Mesendoderm (in vitro differentiated cells): ENCODE measurements at regions not wholly inside any gene's neighbourhood (a gene's known extent, or its start where the extent isn't known, plus 50 kb on each side); places are given as distances from the start of the nearest gene placed in this dataset.

Experiments
- DNase-seq: peaks from one replicate; pipeline ENCODE4 v3.0.0; 2013
- H2AK5ac ChIP-seq: 2 replicates; pipeline ENCODE4 v1.6.1; 2013; ENCODE audit warnings: low read length, inconsistent platforms
- H2BK120ac ChIP-seq: 2 replicates; pipeline ENCODE4 v1.6.1; 2013; ENCODE audit warnings: low read depth, mild to moderate bottlenecking, low read length, moderate library complexity, mixed read lengths
- H2BK15ac ChIP-seq: replicated peaks from 2 replicates; pipeline ENCODE4 v1.6.1; 2013; ENCODE audit warnings: low read depth, mild to moderate bottlenecking, moderate library complexity
- H2BK5ac ChIP-seq: 2 replicates; pipeline ENCODE4 v1.6.1; 2013; ENCODE audit warnings: low read length, inconsistent platforms
- H3K18ac ChIP-seq: 2 replicates; pipeline ENCODE4 v1.6.1; 2013; ENCODE audit warnings: mild to moderate bottlenecking, low read length, mixed read lengths
- H3K23ac ChIP-seq: one replicate; pipeline ENCODE4 v1.6.1; 2013; ENCODE audit warnings: low read length
- H3K27ac ChIP-seq: 2 replicates; pipeline ENCODE4 v1.5.1; 2013; ENCODE audit warnings: low read depth, mild to moderate bottlenecking, inconsistent platforms, low read length, moderate library complexity
- H3K27me3 ChIP-seq: 2 replicates; pipeline ENCODE4 v1.6.1; 2013; ENCODE audit warnings: low read length, control low read depth, mild to moderate bottlenecking, inconsistent platforms; ENCODE audit not compliant: insufficient read depth, poor library complexity
- H3K36me3 ChIP-seq: 2 replicates; pipeline ENCODE4 v1.6.1; 2013; ENCODE audit warnings: low read length, inconsistent platforms; ENCODE audit not compliant: control insufficient read depth, insufficient read depth
- H3K4ac ChIP-seq: one replicate; pipeline ENCODE4 v1.6.1; 2013; ENCODE audit warnings: low read depth, mild to moderate bottlenecking, low read length, moderate library complexity
- H3K4me1 ChIP-seq: 2 replicates; pipeline ENCODE4 v1.6.1; 2013; ENCODE audit warnings: low read depth, low read length, inconsistent platforms; ENCODE audit not compliant: control insufficient read depth
- H3K4me2 ChIP-seq: 2 replicates; pipeline ENCODE4 v1.6.1; 2013; ENCODE audit warnings: low read length
- H3K4me3 ChIP-seq: 2 replicates; pipeline ENCODE4 v1.5.1; 2013; ENCODE audit warnings: mild to moderate bottlenecking, low read length
- H3K56ac ChIP-seq: one replicate; pipeline ENCODE4 v1.6.1; 2013; ENCODE audit warnings: low read length
- H3K79me1 ChIP-seq: 2 replicates; pipeline ENCODE4 v1.6.1; 2013; ENCODE audit warnings: low read length, inconsistent platforms
- H3K79me2 ChIP-seq: 2 replicates; pipeline ENCODE4 v1.6.1; 2013; ENCODE audit warnings: mild to moderate bottlenecking, low read length; ENCODE audit not compliant: control insufficient read depth, insufficient read depth
- H3K9ac ChIP-seq: 2 replicates; pipeline ENCODE4 v1.6.1; 2013; ENCODE audit warnings: low read length, inconsistent platforms
- H4K5ac ChIP-seq: one replicate; pipeline ENCODE4 v1.6.1; 2013; ENCODE audit warnings: low read length
- H4K8ac ChIP-seq: one replicate; pipeline ENCODE4 v1.6.1; 2013; ENCODE audit warnings: low read depth, mild to moderate bottlenecking, control low read depth, low read length, moderate library complexity
- WGBS: extraction: QIAGEN DNeasy Blood & Tissue Kit; methylation state at CpG from one replicate; pipeline ENCODE4 v1.1.7; 2013; ENCODE audit warnings: low lambda C conversion rate, missing lambda C conversion rate; ENCODE audit not compliant: insufficient coverage; ENCODE audit errors: extremely low coverage; 5-methylcytosine and 5-hydroxymethylcytosine counted together

DNA sequence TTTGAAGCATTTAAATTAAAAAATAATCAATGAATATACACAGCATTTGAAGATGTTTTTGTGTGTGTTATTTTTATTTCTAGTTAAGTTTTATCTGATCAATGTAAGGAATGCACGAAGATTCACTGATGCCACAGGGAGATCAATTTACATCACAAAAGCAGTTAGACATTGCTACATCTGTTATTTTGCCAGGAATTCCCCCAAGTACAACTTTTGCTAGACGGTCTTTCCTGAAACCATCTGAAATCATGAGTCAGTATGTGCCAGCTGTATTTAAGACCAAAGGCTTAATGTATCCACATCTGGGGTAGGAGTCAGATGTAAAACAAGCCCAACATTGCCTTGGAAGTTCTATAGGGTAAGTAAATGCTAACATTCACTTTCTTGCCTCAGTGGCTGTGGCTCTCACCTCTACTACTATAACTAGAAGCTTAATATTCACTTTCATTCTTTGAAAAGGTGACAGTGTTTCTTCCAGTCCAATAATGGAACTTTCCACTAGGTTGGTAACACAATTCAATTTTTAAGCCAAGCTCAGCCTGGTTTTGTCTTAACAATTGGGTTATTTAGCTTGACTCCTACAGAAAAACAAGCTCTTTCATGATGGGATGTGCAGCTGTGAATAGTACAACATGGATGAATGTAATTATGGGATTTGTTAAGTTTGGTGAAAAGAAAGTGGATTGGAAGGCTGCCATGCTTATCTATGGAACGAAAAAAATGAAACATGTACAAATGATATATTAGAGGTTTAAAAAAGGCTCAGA, 385.4 kb upstream of the TMEM132C start:
- H3K9ac ChIP-seq, result no peak overlapping the region
- H3K23ac ChIP-seq, result no peak overlapping the region
- H2BK5ac ChIP-seq, result no peak overlapping the region
- no peaks in the 10 kb centered on the region for H3K79me2 ChIP-seq
- H3K56ac ChIP-seq, result no peak overlapping the region
- DNase-seq, result peak; percentile 65
- no peak overlapping the region for H3K4ac ChIP-seq
- no peak overlapping the region for H3K4me3 ChIP-seq
- no peak overlapping the region for H2AK5ac ChIP-seq
- H2BK15ac ChIP-seq, result no peak overlapping the region
- no peaks in the 10 kb centered on the region for H3K79me1 ChIP-seq
- no peaks in the 10 kb centered on the region for H3K27me3 ChIP-seq
- WGBS, result 100% methylated on average over 1 of the region's 3 CpGs
- no peaks in the 10 kb centered on the region for H3K36me3 ChIP-seq
- H4K8ac ChIP-seq, result no peak overlapping the region
- no peak overlapping the region for H3K4me2 ChIP-seq
- no peak overlapping the region for H4K5ac ChIP-seq
- no peak overlapping the region for H3K27ac ChIP-seq
- no peak overlapping the region for H3K18ac ChIP-seq
- no peaks in the 10 kb centered on the region for H3K4me1 ChIP-seq
- H2BK120ac ChIP-seq, result no peak overlapping the region

- Histone ChIP-seq H3K79me1 (no peaks in the 10 kb centered on the region), H3K27ac (no peak overlapping the region), H3K9ac (no peak overlapping the region), H4K5ac (no peak overlapping the region), H2BK5ac (no peak overlapping the region), H3K4me3 (no peak overlapping the region), H2AK5ac (no peak overlapping the region), H2BK15ac (no peak overlapping the region), H3K56ac (no peak overlapping the region), H4K8ac (no peak overlapping the region), H3K27me3 (no peaks in the 10 kb centered on the region), H3K4me1 (no peaks in the 10 kb centered on the region), H3K18ac (no peak overlapping the region), H3K79me2 (no peaks in the 10 kb centered on the region), H3K4ac (no peak overlapping the region), H3K36me3 (no peaks in the 10 kb centered on the region), H2BK120ac (no peak overlapping the region), H3K4me2 (no peak overlapping the region), H3K23ac (no peak overlapping the region)
- no CpG with 5 or more reads among the region's 1 CpG for WGBS
- DNase-seq, result no peak
Measured at GRCh38 chr12:127883013-127883412, 384.0 kb upstream of the TMEM132C start.

DNA sequence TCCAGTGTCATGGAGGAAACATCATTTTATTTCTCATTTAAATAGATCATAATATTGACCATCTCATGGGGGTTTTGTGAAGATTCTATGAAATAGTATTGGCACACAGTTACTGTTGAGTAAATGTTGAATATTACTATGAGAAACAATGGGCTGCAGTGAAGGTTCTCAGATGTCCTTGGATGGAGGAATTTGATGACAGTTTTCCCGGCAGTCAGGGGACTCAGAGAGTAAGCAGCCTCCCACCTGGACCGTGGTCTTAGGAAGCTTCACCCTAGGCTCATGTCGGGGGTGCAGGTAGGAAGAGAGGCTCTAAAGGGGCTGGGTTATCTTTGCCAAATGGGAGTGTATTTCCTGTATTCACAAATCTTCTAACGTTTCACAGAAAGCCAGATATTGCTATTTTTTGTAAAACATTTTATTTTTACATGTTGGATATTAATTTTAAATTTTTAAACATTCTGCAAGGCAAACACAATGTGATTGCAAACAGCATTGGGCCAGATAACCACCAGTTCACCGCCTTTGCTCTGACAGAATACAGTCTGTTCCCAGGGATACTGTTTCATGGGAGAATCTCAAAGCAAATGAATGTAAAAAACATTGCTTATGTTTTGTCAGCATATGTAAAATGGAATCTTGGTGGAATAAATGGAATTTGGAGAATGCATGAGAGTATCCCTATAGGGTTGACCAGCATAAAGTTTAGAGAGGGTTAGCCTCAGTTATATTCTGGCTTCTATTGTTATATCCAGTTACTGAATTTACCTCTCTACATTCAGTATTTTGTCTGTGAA, 380.8 kb upstream of the TMEM132C start:
- H4K8ac ChIP-seq, result no peak overlapping the region
- no peak overlapping the region for H3K23ac ChIP-seq
- H2AK5ac ChIP-seq, result no peak overlapping the region
- H3K36me3 ChIP-seq, result no peaks in the 10 kb centered on the region
- H2BK120ac ChIP-seq, result no peak overlapping the region
- no peaks in the 10 kb centered on the region for H3K79me2 ChIP-seq
- DNase-seq, result no peak
- H3K56ac ChIP-seq, result no peak overlapping the region
- no peaks in the 10 kb centered on the region for H3K4me1 ChIP-seq
- no peak overlapping the region for H3K18ac ChIP-seq
- no peak overlapping the region for H4K5ac ChIP-seq
- H3K4ac ChIP-seq, result no peak overlapping the region
- H3K79me1 ChIP-seq, result no peaks in the 10 kb centered on the region
- H2BK15ac ChIP-seq, result no peak overlapping the region
- H3K9ac ChIP-seq, result no peak overlapping the region
- H2BK5ac ChIP-seq, result no peak overlapping the region
- no CpG with 5 or more reads among the region's 5 CpGs for WGBS
- no peaks in the 10 kb centered on the region for H3K27me3 ChIP-seq
- H3K27ac ChIP-seq, result no peak overlapping the region
- H3K4me3 ChIP-seq, result no peak overlapping the region
- H3K4me2 ChIP-seq, result no peak overlapping the region

GRCh38 chr12:127886827-127887226, 380.1 kb upstream of the TMEM132C start:
- H3K4me1 ChIP-seq, result no peaks in the 10 kb centered on the region
- no peak overlapping the region for H2BK15ac ChIP-seq
- H3K56ac ChIP-seq, result no peak overlapping the region
- no peak overlapping the region for H4K5ac ChIP-seq
- H3K4me2 ChIP-seq, result no peak overlapping the region
- DNase-seq, result no peak
- no peaks in the 10 kb centered on the region for H3K27me3 ChIP-seq
- H3K79me1 ChIP-seq, result no peaks in the 10 kb centered on the region
- no peak overlapping the region for H3K4me3 ChIP-seq
- no peak overlapping the region for H3K4ac ChIP-seq
- H2BK5ac ChIP-seq, result no peak overlapping the region
- no peak overlapping the region for H3K9ac ChIP-seq
- no peak overlapping the region for H2AK5ac ChIP-seq
- H4K8ac ChIP-seq, result peak overlapping the region; percentile 2
- H3K27ac ChIP-seq, result no peak overlapping the region
- H2BK120ac ChIP-seq, result no peak overlapping the region
- H3K18ac ChIP-seq, result no peak overlapping the region
- WGBS, result no CpG with 5 or more reads among the region's 1 CpG
- H3K36me3 ChIP-seq, result no peaks in the 10 kb centered on the region
- no peaks in the 10 kb centered on the region for H3K79me2 ChIP-seq
- H3K23ac ChIP-seq, result no peak overlapping the region

DNA sequence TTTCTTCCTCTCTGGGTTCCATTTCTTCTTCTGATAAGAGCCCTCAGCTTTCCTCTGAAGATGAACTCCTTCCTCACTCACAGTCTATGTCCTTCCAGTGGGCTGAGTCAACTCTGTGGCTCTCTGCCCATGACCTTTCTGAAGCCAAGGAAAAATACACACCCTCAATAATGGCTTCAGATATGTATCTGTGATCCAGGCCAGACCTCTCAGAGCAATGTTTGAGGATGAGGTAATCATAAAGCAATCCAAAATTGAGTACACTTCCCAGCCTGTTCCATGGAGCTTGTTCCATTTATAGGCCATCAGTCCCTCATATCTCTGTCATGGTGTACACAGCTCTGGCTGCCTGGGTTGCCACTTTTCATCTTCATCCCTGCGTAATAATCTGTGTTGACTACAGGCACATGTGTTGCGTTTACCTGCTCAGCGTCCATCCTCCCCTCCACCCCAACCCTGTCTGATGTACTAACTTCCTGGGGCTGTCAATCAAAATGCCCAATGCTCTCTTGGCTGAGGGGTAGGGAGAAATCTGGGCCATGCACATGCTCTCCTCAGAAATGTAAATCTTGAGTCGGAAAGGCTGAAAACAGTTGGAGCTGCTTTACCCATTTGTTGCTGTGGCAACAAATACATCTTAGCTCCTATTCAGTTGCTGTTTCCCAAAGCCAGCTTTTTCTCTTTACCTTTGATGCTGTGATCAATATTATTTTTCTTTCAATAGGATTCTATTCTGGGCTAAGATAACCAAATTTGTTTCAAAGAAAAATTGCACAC, 377.8 kb upstream of the TMEM132C start:
- WGBS, result no CpG with 5 or more reads among the region's 4 CpGs
- Histone ChIP-seq H3K36me3 (no peaks in the 10 kb centered on the region), H3K27ac (no peak overlapping the region), H3K4me1 (no peaks in the 10 kb centered on the region), H3K4me2 (no peak overlapping the region), H3K18ac (no peak overlapping the region), H4K8ac (no peak overlapping the region), H3K4me3 (no peak overlapping the region), H2BK5ac (no peak overlapping the region), H3K27me3 (no peaks in the 10 kb centered on the region), H2BK15ac (no peak overlapping the region), H3K23ac (no peak overlapping the region), H3K4ac (no peak overlapping the region), H3K9ac (no peak overlapping the region), H3K79me1 (no peaks in the 10 kb centered on the region), H3K79me2 (no peaks in the 10 kb centered on the region), H2AK5ac (no peak overlapping the region), H3K56ac (no peak overlapping the region), H4K5ac (no peak overlapping the region), H2BK120ac (no peak overlapping the region)
- DNase-seq, result no peak
